CD4-positive, alpha-beta T cell treated with Interleukin-21 for 1 hour (primary cell): ENCODE measurements at regions not wholly inside any gene's neighbourhood (a gene's known extent, or its start where the extent isn't known, plus 50 kb on each side); places are given as distances from the start of the nearest gene placed in this dataset.
"Not testable (repeated sequence)": the region's sequence is repeated elsewhere in the genome, so short reads cannot be mapped to it uniquely, and the experiment has no call there.

ENCODE experiments used
- DNase-seq: peaks from one replicate; pipeline ENCODE4 v3.0.0-alpha.2; 2020

GRCh38 chr3:40864146-40864782 is 335.0 kb upstream of the CTNNB1 start:
- no peak for DNase-seq

- no peak for DNase-seq
Measured at GRCh38 chr3:40864915-40865314, 334.4 kb upstream of the CTNNB1 start.

DNA sequence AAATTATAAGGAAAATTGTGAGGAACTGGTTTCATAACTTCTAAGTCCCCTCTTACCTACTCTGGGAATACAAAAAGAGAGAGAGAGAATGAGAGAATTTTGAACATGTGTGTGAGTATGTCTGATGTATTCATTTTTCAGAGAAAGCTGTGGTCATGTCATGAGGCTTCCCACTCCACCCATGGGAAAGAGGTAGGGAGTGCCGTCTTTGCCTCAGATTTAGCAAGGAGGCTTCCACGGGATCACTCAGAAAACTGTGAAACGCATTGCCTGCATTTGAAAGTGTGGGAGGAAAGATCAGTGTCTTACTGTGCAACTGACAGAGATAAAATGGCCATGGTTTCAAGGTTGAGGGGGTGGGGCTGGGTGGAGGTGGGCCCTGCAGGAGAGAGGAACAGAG is 331.5 kb upstream of the CTNNB1 start:
- no peak for DNase-seq

DNA sequence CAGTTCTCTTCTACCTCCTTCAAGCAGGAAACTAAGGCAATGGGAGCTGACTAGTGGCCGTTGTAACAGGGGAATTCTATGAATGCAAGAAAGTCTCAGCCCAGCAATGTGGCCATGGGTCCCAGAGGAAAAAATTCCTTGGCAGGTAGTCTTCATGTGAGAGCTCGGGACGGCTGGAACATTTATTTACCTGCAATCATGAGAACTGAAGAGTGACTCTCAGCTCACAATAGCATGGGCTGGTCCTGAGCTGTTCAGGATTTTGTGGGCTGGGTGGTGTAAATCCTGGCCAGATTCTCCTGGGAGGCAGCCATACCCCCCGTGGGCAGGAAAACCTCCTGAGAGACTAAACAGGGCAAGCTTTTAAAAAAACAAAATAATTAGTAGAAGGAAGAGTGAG is 330.3 kb upstream of the CTNNB1 start:
- DNase-seq: no peak

DNA sequence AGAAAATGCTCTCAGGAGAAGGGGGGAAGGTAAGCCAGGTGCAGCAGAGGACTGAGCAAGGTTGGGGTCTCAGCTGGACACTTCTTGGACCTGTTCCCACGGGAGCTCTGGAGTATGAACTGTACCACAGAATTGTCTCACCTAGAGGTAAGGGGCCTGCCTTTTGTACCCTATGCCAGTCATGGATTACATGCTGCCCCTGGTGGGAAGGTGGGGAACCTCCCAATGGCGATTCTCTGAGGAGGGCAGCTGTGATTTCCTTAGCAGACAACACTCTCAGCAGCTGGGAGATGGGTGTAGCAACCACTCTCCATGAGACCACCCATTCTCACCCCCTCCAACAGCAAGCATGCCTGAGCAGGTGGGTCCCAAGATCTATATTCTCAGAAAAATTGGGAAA is 329.4 kb upstream of the CTNNB1 start:
- no peak for DNase-seq

- no peak for DNase-seq
Measured at GRCh38 chr3:40871394-40871793, 327.9 kb upstream of the CTNNB1 start.

DNA sequence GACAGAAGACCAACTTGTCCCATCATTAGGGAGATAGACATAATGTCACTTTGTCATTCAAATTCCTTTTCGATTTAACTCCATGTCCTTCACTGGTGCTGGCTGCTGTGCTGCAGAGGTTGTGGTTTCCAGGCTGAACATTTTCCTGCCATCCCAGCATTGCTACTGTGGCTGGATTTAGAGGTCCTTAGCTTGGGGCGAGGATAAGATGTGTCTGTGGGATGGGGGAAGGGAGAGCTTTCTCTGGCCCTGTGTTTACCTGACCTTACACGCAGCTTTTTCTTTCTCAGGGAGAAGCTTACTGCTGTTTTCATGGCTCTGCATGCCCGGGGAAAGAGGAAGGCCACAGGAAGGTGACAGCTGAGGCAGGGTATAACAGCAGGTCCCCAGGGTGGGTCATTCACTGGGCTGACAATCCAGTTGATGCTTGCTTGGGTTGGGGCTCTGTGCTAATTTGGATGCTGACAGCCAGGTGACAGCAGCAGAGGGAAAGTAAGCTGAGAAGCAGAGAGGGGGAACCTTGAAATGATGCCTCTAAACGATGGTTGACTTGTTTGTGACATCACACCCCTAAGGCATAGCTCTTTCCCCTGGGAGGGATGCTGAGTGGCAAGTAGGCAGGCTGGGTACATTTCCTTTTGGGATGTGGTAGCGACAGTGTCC is 326.9 kb upstream of the CTNNB1 start:
- DNase-seq: no peak

DNA sequence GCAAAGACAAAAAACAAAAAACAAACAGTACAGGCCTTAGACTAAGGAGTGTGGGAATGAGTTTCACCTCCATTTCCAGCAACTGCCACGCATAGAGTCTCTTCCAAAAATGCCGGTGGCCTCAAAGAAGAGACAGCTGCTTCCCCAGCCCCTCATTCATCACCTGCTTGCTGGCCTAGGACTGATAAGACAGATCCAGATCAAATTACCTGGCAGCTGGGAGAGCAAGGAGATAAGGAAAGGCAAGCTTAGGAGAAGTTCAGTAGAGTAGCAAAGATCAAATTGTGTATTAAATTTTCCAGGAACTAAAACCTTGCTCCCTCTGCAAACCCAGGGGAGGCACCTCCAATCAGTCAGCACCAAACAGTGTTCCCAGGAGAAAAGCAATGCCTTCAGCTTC is 325.8 kb upstream of the CTNNB1 start:
- no peak for DNase-seq

DNA sequence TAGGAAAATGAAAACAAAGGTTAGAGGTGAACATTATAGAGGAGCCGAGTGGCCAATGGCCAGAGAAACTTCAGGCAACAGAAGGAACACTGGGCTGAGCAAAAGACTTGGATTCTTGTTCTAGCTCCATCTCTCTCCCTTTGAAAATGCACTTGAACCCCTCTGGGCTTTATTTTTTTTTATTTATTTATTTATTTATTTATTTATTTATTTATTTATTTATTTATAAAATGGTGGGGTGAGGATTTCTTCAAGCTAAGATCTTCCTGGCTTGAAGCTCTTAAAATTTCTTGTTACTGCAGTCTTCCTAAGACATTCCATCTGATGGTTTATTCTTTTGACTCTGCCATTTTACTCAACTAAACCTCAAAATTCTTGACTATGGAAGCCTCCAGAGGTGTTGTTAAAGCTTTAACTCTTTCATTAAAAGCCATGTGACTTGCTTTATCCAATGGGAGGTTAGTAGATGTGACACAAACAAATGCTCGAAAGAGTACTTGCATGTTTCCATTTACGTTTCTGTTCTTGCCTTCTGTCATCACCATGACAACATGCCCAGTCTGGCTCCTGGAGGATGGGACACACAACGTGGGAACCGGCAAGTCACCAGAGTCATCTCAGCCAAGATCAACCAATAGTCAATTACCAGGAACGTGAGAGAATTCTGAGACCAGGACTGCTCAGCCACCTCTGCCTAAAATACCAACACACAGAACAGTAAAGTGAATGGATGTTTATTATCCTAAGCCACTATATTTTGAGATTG is 325.2 kb upstream of the CTNNB1 start:
- no peak for DNase-seq

DNA sequence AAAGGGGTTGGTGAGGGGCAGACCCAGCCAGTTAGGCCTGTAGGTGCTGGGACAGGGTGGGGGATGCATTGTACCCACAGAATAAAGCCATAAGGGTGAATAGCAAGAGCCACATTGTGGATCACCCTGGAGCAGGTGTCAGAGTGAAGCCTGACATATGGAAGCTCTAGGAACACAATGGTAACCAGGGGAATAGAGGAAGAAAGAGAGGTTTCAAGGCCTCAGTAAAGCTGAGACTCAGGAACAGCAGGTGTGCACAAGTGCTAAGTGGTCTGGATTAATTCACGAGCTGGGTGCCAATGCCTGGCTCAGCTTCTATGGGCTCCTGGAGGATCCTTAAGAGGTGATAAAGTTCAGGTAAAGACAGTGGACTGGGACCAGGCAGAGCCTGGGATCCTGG is 323.7 kb upstream of the CTNNB1 start:
- no peak for DNase-seq

GRCh38 chr3:40876009-40876408 is 323.3 kb upstream of the CTNNB1 start:
- no peak for DNase-seq

DNA sequence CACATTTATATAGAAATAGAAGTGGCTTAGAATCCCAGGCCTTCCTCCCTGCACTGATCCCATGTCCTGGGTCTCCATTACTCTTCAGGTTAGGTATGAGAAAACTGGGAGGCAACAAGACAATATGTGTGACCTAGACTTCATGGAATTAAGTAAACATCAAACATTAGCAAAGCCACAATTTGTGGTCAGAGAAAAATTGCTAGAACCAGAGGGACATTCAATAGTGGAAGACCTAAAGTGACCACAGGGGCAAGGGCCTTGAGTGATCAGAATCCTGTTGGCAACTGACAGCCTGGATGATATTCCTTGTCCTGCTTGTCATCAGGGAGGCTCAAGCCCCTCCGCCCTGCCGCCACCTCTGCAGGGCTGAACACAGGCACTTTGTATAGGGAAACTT is 322.8 kb upstream of the CTNNB1 start:
- no peak for DNase-seq

DNA sequence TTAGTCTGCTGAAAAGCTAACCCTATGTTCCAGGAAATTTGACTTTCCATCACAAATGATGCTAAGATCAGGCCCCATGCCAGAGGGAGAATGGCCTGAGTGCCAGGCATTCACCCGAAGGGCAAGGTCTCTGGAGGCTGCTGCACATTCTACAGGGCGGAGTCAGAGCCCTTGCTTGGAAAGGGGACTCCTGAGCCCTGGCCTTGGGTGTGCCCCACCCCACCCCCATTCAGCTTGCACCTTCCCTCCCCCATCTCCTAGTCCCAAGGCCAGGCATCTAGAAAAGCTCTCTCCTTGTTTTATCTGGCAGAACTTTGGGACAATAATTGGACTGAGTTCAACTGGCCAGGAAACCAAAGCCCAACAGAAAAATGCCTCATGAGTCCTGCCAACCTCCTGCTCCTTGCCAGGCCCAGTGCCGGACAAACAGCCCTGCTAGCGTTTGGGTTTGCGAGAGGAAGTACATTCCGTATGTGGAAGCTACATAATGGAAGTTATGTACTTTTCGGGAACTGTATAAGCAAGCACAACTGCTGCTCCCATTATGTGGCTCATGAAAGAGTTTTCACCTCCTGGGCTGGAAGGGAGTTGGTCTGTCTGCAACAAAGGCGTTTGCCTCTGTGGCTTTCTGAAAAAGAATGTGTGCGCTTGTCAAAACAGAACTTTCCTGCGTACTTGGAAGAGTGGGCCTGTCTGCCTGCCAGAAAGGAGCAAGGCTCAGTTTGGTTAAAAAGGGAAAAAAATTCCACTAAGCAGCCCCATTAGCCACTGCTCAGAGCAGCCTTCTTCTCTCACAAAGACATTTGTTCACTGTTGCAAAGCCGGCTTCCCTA is 321.5 kb upstream of the CTNNB1 start:
- no peak for DNase-seq

DNA sequence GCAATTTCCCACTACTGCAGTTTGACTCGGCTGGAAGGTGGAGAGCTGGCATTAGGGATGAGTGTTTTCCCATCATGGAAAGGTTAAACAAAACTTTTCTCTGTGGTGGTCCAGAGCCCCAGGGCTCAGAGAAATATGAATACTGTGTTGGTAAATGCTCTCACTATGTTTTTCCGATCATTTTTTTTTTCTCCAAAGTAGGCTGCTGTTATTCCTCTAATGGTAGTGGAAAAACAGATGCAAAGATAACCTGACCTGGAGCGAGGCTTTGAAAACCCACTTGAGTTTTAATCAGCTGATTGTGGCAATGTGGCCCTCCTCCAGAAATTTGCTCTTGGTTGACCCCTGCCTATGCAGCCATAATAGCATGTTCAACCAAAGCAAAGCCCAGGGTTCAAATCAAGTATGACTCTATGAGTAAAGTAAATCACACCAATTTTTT is 320.8 kb upstream of the CTNNB1 start:
- DNase-seq: no peak

DNA sequence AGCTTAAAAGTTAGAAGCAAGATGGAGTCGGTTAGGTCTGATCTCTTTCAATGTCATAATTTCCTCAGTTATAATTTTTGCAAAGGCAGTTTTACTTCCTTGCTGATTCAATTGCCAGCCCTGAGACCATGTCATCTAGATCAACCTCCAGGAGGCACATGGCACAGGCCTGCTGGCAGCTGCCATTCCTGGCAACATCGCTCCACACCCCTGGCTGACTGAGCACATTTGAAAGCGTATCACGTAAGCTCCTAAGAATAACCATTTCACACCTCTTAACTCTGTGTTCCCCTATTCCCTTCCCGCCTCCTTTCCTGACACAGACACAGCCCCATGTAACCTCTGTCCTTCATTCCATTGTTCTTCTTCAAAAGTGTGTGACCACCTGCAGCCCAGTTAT is 313.9 kb upstream of the CTNNB1 start:
- DNase-seq: no peak

GRCh38 chr3:40886660-40887425 is 312.5 kb upstream of the CTNNB1 start:
- no peak for DNase-seq

- no peak for DNase-seq
Measured at GRCh38 chr3:40891186-40891585, 308.1 kb upstream of the CTNNB1 start.

- no peak for DNase-seq
Measured at GRCh38 chr3:40895109-40895508, 304.2 kb upstream of the CTNNB1 start.

DNA sequence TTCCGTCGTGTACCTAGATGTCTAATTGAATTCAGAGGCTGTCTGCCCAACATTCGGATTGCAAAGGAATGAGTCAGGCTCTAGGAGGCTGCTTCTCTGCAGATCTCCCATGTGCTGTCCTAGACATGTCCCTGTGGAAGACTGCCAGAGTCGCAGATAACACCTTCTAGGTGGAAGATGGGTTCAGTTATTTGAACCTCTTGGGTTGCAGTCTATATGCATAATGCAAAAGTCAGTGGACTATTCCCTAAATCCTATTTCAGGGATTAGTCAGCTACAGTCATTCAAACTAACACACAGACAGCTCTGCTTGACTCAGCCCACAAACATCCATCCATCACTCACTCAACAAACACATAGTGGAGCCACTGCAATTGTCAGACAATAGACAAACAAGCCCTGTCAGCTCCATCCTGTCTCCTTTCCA is 300.0 kb upstream of the CTNNB1 start:
- DNase-seq: no peak

- DNase-seq: no peak
Measured at GRCh38 chr3:40901298-40901697, 298.0 kb upstream of the CTNNB1 start.

DNA sequence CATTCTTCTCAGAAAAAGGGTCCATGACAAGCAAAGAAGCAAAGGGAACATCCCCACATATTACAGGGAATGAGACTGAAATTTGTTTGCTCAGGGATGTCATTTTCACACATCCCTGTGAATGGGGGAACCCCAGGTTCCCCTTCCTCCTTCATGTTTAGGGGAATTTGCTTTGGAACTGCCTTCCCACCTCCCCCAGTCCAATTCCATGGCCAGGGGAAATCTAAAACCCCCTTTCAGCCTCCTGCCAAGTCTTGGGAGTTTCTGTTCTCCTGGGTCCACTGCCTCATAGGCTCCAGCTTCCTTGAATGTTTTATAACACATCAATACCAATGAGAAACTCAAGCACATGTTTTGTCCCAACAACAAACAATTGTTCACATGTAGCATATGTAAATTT is 297.5 kb upstream of the CTNNB1 start:
- DNase-seq: no peak

- DNase-seq: not testable (repeated sequence)
Measured at GRCh38 chr3:40907907-40908465, 291.3 kb upstream of the CTNNB1 start.
